DMS114 treated with DMSO at 0.1 percent for 48 hours (cell line): ENCODE measurements at regions not wholly inside any gene's neighbourhood (a gene's known extent, or its start where the extent isn't known, plus 50 kb on each side); places are given as distances from the start of the nearest gene placed in this dataset.

Experiments
- DNase-seq: peaks from one replicate; lab custom pipeline; 2025; ENCODE audit not compliant: unreplicated experiment; lab: John Stamatoyannopoulos, UW

GRCh38 chrX:98516120-98516519 is 1632.4 kb downstream of the RPA4 start:
- DNase-seq, result no peak

GRCh38 chrX:98523026-98523425 is 1639.3 kb downstream of the RPA4 start:
- no peak for DNase-seq

- DNase-seq, result no peak
Observed at GRCh38 chrX:98523521-98523920, 1639.8 kb downstream of the RPA4 start.

GRCh38 chrX:98548519-98548918 is 1664.8 kb downstream of the RPA4 start:
- DNase-seq, result no peak

GRCh38 chrX:98568795-98569194 is 1685.1 kb downstream of the RPA4 start:
- no peak for DNase-seq

- DNase-seq, result no peak
Observed at GRCh38 chrX:98605941-98606340, 1722.2 kb downstream of the RPA4 start.

- DNase-seq, result no peak
Observed at GRCh38 chrX:98607739-98608138, 1724.0 kb downstream of the RPA4 start.

- no peak for DNase-seq
Observed at GRCh38 chrX:98627645-98628044, 1743.9 kb downstream of the RPA4 start.

GRCh38 chrX:98637451-98637850 is 1753.7 kb downstream of the RPA4 start:
- DNase-seq, result no peak

GRCh38 chrX:98646351-98646750 is 1762.6 kb downstream of the RPA4 start:
- no peak for DNase-seq

GRCh38 chrX:98654565-98654964 is 1755.5 kb downstream of the PCDH19 start:
- DNase-seq, result no peak
